ENCODE measurements at regions not wholly inside any gene's neighbourhood (a gene's known extent, or its start where the extent isn't known, plus 50 kb on each side); places are given as distances from the start of the nearest gene placed in this dataset.

DNA sequence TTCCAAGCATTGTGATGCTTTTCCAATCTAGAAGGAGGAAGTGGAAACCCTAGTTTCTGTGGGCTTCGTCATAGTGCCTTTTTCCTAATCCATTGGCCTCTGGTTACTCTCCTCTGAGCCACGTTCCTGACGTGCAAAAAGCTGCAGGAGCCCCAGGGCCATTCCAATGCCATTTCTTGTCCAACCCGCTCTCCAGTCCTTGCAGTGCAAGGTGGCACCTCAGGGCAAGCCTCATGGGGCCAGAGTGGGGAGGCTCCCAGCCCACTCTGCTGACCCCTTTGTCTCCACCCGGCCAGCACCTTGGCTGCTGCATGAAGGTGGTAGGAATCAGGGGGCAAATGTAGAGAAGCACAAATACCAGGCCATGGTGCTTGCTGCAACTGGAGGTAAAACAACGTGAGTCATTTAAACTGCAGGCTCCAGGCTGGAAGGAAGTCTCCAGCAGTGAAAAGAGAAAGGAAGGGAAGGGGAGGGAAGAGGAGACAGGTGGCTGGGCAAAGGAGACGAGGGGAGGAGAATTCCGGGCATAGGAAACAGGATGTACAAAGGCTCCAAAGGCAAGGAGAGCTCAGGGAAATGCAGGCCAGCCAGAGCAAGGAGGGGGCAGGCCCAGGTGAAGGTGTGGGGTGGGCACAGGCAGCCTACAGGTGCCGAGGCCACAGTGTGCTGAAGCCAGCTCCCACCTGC lies 168.2 kb upstream of the TNRC6C start:
- H3K4me1 Mint-ChIP-seq: peaks cover 0 to 2% (median 1%) of the 10 kb centered on the region in 3 donors
- H3K4me3 Mint-ChIP-seq: no peak overlapping the region
- no peak overlapping the region for H3K27ac Mint-ChIP-seq
- H3K27me3 Mint-ChIP-seq: peaks cover 43% of the 10 kb centered on the region
- H3K36me3 Mint-ChIP-seq: no peaks in the 10 kb centered on the region
- peaks cover 0 to 3% (median 0%) of the 10 kb centered on the region in 3 donors for H3K9me3 Mint-ChIP-seq

GRCh38 chr17:77792626-77793025 lies 165.9 kb upstream of the TNRC6C start:
- H3K36me3 Mint-ChIP-seq: no peaks in the 10 kb centered on the region
- no peak overlapping the region for H3K4me3 Mint-ChIP-seq
- peaks cover 0 to 2% (median 0%) of the 10 kb centered on the region in 3 donors for H3K9me3 Mint-ChIP-seq
- H3K4me1 Mint-ChIP-seq: peaks cover 0 to 2% (median 1%) of the 10 kb centered on the region in 3 donors
- H3K27ac Mint-ChIP-seq: no peak overlapping the region
- peaks cover 49% of the 10 kb centered on the region for H3K27me3 Mint-ChIP-seq

DNA sequence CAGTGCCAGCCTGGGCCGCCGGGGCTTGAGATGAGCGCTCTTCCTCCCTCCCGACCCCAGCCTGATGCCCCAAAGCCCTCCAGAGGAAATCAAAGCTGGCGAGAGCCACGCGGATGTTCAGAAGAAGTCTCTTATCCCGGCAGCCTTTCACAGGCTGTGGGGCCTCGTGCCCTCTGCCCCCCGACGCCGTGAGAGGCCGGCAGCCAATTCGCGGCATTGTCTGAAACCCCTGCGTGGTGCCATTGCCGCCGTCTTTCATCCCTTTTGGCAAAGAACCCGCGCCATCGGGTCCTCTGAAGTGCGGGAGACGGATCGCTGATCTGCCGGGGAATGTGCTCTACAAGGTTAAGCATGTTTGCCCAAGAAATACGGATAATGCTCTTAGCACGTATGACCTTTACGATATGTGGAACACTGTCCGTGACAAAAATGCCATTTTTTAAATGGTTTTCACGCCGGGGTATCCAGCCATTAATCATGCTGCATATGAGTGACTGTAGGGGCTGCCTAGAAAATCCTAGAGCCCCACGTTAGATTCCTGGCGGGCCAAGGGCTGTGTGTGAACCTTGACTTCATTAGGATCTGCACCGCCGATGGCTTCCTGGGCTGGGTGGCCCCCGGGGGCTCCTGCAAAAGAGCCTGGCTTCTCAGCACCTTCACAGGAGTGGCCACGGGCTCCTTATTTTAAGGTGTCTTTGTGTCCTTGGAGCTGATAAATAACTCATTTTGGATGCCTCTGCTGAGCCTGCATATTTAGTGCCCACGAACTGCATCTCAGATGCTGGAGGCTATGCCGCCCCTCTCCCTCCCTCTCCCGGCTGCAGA lies 165.1 kb upstream of the TNRC6C start:
- no peak overlapping the region for H3K4me3 Mint-ChIP-seq
- H3K9me3 Mint-ChIP-seq: peaks cover 0 to 2% (median 0%) of the 10 kb centered on the region in 3 donors
- peaks cover 44% of the 10 kb centered on the region for H3K27me3 Mint-ChIP-seq
- H3K27ac Mint-ChIP-seq: no peak overlapping the region
- H3K36me3 Mint-ChIP-seq: no peaks in the 10 kb centered on the region
- peaks cover 0 to 2% (median 1%) of the 10 kb centered on the region in 3 donors for H3K4me1 Mint-ChIP-seq

DNA sequence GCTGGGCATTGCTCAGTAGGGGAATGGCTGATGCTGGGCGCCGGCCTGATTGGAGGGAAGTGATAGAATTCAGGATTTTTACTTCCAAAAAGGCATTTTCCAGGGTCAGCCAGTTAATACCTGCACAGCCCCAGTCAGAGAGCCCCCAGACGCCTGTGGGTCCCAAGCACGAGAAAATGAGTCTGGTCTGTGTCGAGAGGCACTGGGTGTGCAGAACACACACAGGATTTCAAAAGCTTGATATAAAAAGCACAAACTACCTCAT lies 164.6 kb upstream of the TNRC6C start:
- H3K4me1 Mint-ChIP-seq: peaks cover 0 to 2% (median 1%) of the 10 kb centered on the region in 3 donors
- H3K27ac Mint-ChIP-seq: no peak overlapping the region
- no peak overlapping the region for H3K4me3 Mint-ChIP-seq
- H3K27me3 Mint-ChIP-seq: peaks cover 48% of the 10 kb centered on the region
- H3K36me3 Mint-ChIP-seq: no peaks in the 10 kb centered on the region
- peaks cover 0 to 2% (median 0%) of the 10 kb centered on the region in 3 donors for H3K9me3 Mint-ChIP-seq

DNA sequence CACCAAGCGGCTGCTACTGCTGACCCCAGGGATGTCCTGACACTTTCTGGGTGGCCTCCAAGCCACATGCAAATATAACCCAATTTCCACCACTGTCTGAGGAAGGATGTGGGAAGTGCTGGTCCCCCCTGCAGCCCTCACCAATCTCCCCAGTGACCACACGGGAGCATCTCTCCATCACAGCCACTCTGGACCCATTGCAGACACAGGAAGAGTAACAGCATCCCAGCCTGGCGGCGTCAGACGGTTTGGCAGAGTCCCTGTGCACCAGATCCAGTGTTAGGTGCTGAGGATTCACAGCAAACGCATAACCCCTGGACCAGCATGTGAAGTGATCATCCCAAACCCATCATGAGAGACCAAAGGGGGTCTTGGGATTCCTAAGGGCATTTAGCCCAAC lies 163.7 kb upstream of the TNRC6C start:
- Mint-ChIP-seq H3K27me3 (peaks cover 48% of the 10 kb centered on the region), H3K4me3 (peak overlapping the region in 1 of 4 donors; percentile 2), H3K36me3 (no peaks in the 10 kb centered on the region), H3K27ac (peak overlapping the region in 1 of 3 donors; percentile 78), H3K4me1 (peaks cover 0 to 2% (median 1%) of the 10 kb centered on the region in 3 donors), H3K9me3 (peaks cover 0 to 2% (median 0%) of the 10 kb centered on the region in 3 donors)

DNA sequence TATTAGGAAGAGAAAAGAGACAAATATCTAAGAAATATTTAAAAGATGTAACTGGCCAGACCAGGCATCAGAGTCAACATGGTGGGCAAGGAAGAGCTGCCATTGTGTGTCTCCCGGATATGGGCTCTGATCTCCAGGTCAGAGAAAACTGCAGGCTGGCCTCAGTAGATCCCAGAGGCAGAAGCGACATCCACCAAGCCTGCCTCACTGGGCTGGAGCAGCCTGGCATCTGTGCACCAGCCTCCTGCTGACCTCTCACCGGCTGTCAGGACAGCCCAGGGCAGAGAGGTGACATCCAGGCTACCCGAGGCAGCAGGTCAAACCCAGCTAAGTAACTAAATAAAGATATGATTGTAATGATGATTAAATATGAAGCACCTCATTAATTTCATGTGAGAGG lies 162.8 kb upstream of the TNRC6C start:
- peaks cover 0 to 2% (median 1%) of the 10 kb centered on the region in 3 donors for H3K4me1 Mint-ChIP-seq
- peaks cover 2% of the 10 kb centered on the region for H3K36me3 Mint-ChIP-seq
- H3K27me3 Mint-ChIP-seq: peaks cover 41% of the 10 kb centered on the region
- no peak overlapping the region for H3K4me3 Mint-ChIP-seq
- H3K27ac Mint-ChIP-seq: no peak overlapping the region
- H3K9me3 Mint-ChIP-seq: peaks cover 0 to 2% (median 0%) of the 10 kb centered on the region in 3 donors

- peaks cover 0 to 2% (median 0%) of the 10 kb centered on the region in 3 donors for H3K9me3 Mint-ChIP-seq
- peaks cover 47% of the 10 kb centered on the region for H3K27me3 Mint-ChIP-seq
- H3K36me3 Mint-ChIP-seq: peaks cover 2% of the 10 kb centered on the region
- H3K4me1 Mint-ChIP-seq: peaks cover 0 to 2% (median 1%) of the 10 kb centered on the region in 3 donors
- H3K27ac Mint-ChIP-seq: no peak overlapping the region
- H3K4me3 Mint-ChIP-seq: no peak overlapping the region
Measured at GRCh38 chr17:77796176-77796860, 162.2 kb upstream of the TNRC6C start.

GRCh38 chr17:77798031-77798430 lies 160.5 kb upstream of the TNRC6C start:
- Mint-ChIP-seq H3K9me3 (peaks cover 0 to 2% (median 0%) of the 10 kb centered on the region in 3 donors), H3K36me3 (peaks cover 2% of the 10 kb centered on the region), H3K27me3 (peaks cover 47% of the 10 kb centered on the region), H3K27ac (no peak overlapping the region), H3K4me3 (no peak overlapping the region), H3K4me1 (peaks cover 0 to 4% (median 1%) of the 10 kb centered on the region in 3 donors)

- Mint-ChIP-seq H3K36me3 (peaks cover 2% of the 10 kb centered on the region), H3K4me1 (peaks cover 0 to 4% (median 1%) of the 10 kb centered on the region in 3 donors), H3K9me3 (peaks cover 0 to 2% (median 0%) of the 10 kb centered on the region in 3 donors), H3K27me3 (peaks cover 47% of the 10 kb centered on the region), H3K4me3 (no peak overlapping the region), H3K27ac (no peak overlapping the region)
Measured at GRCh38 chr17:77798481-77798880, 160.0 kb upstream of the TNRC6C start.

DNA sequence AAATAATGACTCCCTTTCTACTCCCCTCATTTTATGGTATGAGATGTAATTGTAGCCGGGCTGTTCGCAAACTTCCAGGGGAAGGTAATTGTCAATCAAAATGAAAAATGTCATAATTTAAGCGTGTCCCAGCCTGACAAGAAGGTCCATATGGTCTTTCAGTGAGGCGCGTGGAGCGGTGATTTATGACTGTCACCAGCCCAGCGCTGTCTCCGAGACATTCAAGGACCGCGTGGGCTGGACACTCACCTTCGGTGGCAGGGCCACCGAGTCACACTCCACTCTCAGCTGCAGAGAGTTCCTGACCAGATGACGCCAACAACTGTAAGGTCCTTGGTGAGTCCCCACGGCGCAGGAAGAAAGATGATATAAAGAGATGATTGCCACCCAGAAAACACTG lies 157.7 kb upstream of the TNRC6C start:
- Mint-ChIP-seq H3K36me3 (peaks cover 2% of the 10 kb centered on the region), H3K9me3 (no peaks in the 10 kb centered on the region)

DNA sequence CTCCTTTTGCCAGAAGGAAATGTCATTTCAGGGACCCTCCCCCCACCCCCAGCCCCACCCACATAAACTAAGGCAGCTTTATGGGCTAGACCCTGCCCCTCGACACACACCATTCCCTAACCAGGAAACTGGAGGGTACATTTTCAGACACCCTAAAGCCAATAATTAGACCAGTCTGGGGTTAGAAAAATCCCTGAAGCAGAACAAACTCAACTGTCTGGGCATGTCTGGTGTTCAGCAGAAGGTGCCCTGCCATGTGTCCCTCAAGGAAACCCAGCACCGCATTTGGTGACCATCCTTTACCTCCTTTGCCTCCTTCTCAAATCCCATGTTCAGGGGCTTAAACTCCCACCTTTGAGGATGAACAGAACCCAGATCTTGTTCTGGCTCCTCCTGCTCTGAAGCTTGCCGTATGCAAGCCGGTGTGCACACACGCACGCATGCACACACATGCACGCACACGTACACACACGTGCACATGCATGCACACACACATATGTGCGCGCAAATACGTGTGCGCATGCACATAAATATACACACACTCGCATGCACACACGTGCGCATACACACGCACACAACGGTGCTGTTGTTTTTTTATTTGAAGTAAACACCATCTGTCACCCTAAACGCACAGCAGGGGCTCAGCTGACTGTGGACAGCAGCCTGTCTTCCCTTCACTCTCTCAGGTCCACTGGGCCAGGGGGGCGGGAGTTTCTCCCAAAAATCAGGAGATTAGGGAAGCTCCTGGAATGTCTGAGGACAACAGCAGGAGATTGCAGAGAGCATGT lies 156.8 kb upstream of the TNRC6C start:
- H3K27ac Mint-ChIP-seq: peak overlapping the region in 1 of 3 donors; percentile 8
- peaks cover 29% of the 10 kb centered on the region for H3K27me3 Mint-ChIP-seq
- no peaks in the 10 kb centered on the region for H3K9me3 Mint-ChIP-seq
- H3K4me1 Mint-ChIP-seq: peaks cover 0 to 1% (median 0%) of the 10 kb centered on the region in 3 donors
- peaks cover 2% of the 10 kb centered on the region for H3K36me3 Mint-ChIP-seq
- no peak overlapping the region for H3K4me3 Mint-ChIP-seq

More for the DNA sequence above, 157.7 kb upstream of the TNRC6C start:
- Mint-ChIP-seq H3K4me3 (no peak overlapping the region), H3K27me3 (peaks cover 34% of the 10 kb centered on the region), H3K4me1 (peaks cover 0 to 1% (median 0%) of the 10 kb centered on the region in 3 donors), H3K27ac (no peak overlapping the region)

DNA sequence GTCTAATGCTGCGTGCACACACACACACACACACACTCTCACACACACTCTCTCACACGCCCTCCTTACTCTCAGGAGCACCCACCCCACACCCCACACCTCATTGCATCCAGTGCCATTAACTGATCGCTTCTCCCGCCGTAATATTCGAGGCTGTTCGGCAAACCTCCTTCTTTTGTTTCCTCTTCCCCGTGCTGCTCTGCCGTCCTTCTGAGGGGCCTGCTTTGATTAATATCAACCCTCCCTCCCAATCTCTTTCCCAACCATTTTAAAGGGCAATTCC lies 156.2 kb upstream of the TNRC6C start:
- H3K36me3 Mint-ChIP-seq: peaks cover 2% of the 10 kb centered on the region
- peaks cover 0 to 1% (median 0%) of the 10 kb centered on the region in 3 donors for H3K4me1 Mint-ChIP-seq
- H3K9me3 Mint-ChIP-seq: no peaks in the 10 kb centered on the region
- H3K4me3 Mint-ChIP-seq: peak overlapping the region in 1 of 4 donors; percentile 18
- H3K27me3 Mint-ChIP-seq: peaks cover 26% of the 10 kb centered on the region
- peak overlapping the region in 1 of 3 donors; percentile 8 for H3K27ac Mint-ChIP-seq

DNA sequence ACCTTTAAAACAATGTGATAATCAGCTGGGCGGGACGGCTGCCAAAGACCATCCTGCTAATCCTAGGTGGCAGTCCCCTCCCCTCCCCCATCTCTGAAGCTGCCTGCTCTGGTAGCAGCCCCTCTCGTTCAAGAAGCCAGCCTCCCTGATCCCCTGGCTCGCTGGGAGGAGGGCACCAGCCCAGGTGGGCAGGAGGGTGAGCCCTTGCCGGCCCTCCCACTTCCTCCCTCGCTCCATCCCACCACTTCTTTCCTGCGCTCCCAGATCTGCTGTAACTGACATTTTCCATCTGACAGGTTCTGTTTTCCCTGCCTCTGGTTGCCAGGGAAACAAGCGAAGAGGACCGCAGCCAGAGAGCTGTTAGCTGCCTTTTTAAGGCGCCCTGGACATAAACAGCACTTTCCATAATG lies 155.7 kb upstream of the TNRC6C start:
- peaks cover 0 to 1% (median 0%) of the 10 kb centered on the region in 3 donors for H3K4me1 Mint-ChIP-seq
- no peaks in the 10 kb centered on the region for H3K9me3 Mint-ChIP-seq
- H3K27ac Mint-ChIP-seq: peak overlapping the region in 1 of 3 donors; percentile 8
- peaks cover 29% of the 10 kb centered on the region for H3K27me3 Mint-ChIP-seq
- peaks cover 2% of the 10 kb centered on the region for H3K36me3 Mint-ChIP-seq
- no peak overlapping the region for H3K4me3 Mint-ChIP-seq

GRCh38 chr17:77803726-77804125 lies 154.8 kb upstream of the TNRC6C start:
- peaks cover 0 to 1% (median 0%) of the 10 kb centered on the region in 3 donors for H3K4me1 Mint-ChIP-seq
- peak overlapping the region in 1 of 4 donors; percentile 40 for H3K4me3 Mint-ChIP-seq
- peak overlapping the region in 1 of 3 donors; percentile 89 for H3K27ac Mint-ChIP-seq
- H3K36me3 Mint-ChIP-seq: peaks cover 2% of the 10 kb centered on the region
- no peaks in the 10 kb centered on the region for H3K9me3 Mint-ChIP-seq
- H3K27me3 Mint-ChIP-seq: peaks cover 24% of the 10 kb centered on the region

Measured in IgD-negative memory B cell (primary cell).